Stomach (tissue), 8 donors: ENCODE measurements at regions not wholly inside any gene's neighbourhood (a gene's known extent, or its start where the extent isn't known, plus 50 kb on each side); places are given as distances from the start of the nearest gene placed in this dataset.
A peak's percentile ranks its signal among the peaks of the same experiment; 100 is the strongest.

Experiments used
- DNase-seq, 2 donors: peaks; one replicate each; pipeline versions ENCODE4 v3.0.0 to v3.0.0-alpha.2; 2013 to 2019
- H3K27ac ChIP-seq, 5 donors: fragments of 200-600 bp in 4 of 5; sonication (generic) in 4 of 5; one replicate each; pipeline ENCODE4 v1.5.1; 2013 to 2019; ENCODE audit warnings: mild to moderate bottlenecking in 1 of 5, moderate library complexity in 1 of 5
- H3K27me3 ChIP-seq, 3 donors: fragments of 200-600 bp; sonication (generic); one replicate each; pipeline ENCODE4 v1.5.1; 2017 to 2019; ENCODE audit warnings: mixed run types in 1 of 3
- H3K36me3 ChIP-seq, 4 donors: fragments of 200-600 bp; sonication (generic); 1 replicate in 3 of 4; 2 replicates in 1 of 4; pipeline ENCODE4 v1.5.1; 2016 to 2019
- H3K4me1 ChIP-seq, 4 donors: fragments of 200-600 bp; sonication (generic); one replicate each; pipeline ENCODE4 v1.5.1; 2016 to 2019
- H3K4me3 ChIP-seq, 4 donors: fragments of 200-600 bp; sonication (generic) in 3 of 4; one replicate each; pipeline ENCODE4 v1.5.1; 2016 to 2019; ENCODE audit warnings: mild to moderate bottlenecking in 1 of 4
- H3K9me3 ChIP-seq, 4 donors: fragments of 200-600 bp; sonication (generic); one replicate each; pipeline ENCODE4 v1.5.1; 2016 to 2019
- CTCF ChIP-seq, 7 experiments: fragments of 450-650 bp in 4 of 7; fragments of 200-600 bp in 3 of 7; sonication (generic) in 3 of 7; IDR thresholded peaks; one replicate each; pipeline ENCODE4 v1.5.1; 2016 to 2019; ENCODE audit warnings: antibody characterized with exemption in 7 of 7, control low read depth in 2 of 7, mild to moderate bottlenecking in 1 of 7
- EP300 ChIP-seq: sonication (generic); formaldehyde crosslinking; IDR thresholded peaks from one replicate; pipeline ENCODE4 v1.6.1; 2017; ENCODE audit warnings: antibody characterized with exemption
- POLR2A ChIP-seq, 4 donors: fragments of 450-650 bp; IDR thresholded peaks; one replicate each; pipeline ENCODE4 v1.6.1; 2016; ENCODE audit warnings: antibody characterized with exemption in 4 of 4, control low read depth in 2 of 4, mild to moderate bottlenecking in 1 of 4, moderate library complexity in 1 of 4
- POLR2AphosphoS5 ChIP-seq, 3 donors: sonication (generic); formaldehyde crosslinking; IDR thresholded peaks; one replicate each; pipeline ENCODE4 v1.6.1; 2016; ENCODE audit warnings: antibody characterized with exemption in 3 of 3
- WGBS, 5 donors: extraction: QIAGEN DNeasy Blood & Tissue Kit in 3 of 5; methylation state at CpG; one replicate each; pipeline versions ENCODE4 v1.1.5 to v1.1.7; 2013 to 2018; 5-methylcytosine and 5-hydroxymethylcytosine counted together
- intact Hi-C: fragments of 100-400 bp; cut with DNase I; formaldehyde crosslinking; loops from one replicate; pipeline ENCODE4 v1.15.1; 2023; ENCODE audit warnings: low total_unique reads
- donor health status: healthy with polysubstance abuse.
- donor health status: Bipolar disorder and iron deficiency.
- donor health status: healthy.

- H3K4me1 ChIP-seq = no peaks in the 10 kb centered on the region
- intact Hi-C loops = no loop called here
- H3K36me3 ChIP-seq = no peaks in the 10 kb centered on the region
- no peak overlapping the region for H3K27ac ChIP-seq
- no peak overlapping the region for H3K4me3 ChIP-seq
- no peak for DNase-seq
- no peaks in the 10 kb centered on the region for H3K27me3 ChIP-seq
- TF ChIP-seq POLR2AphosphoS5 (IDR thresholded peaks at IDR 0.05) = no peak
- no peak for TF ChIP-seq POLR2A (IDR thresholded peaks at IDR 0.05)
- TF ChIP-seq EP300 = no peak
- no peak for TF ChIP-seq CTCF (IDR thresholded peaks at IDR 0.05)
- H3K9me3 ChIP-seq = peaks cover 0 to 7% (median 0%) of the 10 kb centered on the region in 4 donors
- 97 to 99% (median 98%) methylated on average over 11 to 50 of the region's 50 CpGs for WGBS, 5 donors
Measured at GRCh38 chr13:58318495-58319167, 687.1 kb downstream of the PCDH17 start.

- no peak overlapping the region for H3K27ac ChIP-seq
Measured at GRCh38 chr13:58324161-58324560, 692.6 kb downstream of the PCDH17 start.

DNA sequence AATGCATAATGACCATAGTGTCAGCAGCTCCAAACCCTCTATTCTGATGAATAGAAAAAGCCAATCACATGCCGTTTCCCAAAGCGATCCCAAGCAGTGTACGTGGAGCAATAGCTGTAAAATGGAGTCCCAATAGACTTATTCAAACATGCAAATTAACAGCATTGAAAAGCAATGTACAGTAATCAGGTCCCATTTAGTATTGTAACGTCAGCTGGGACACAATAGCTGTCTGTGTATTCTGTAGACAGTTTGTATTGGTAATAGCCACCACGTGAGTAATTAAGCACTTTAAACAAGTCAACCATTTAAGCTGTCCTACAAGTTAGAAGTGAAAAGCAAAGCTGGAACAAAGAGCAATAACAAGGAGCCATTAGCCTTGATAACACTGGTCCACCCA is 698.2 kb downstream of the PCDH17 start:
- 76 to 86% (median 84%) methylated on average over 5 of the region's 5 CpGs for WGBS, 5 donors
- TF ChIP-seq POLR2A (IDR thresholded peaks at IDR 0.05) (no peak), EP300 (no peak), CTCF (IDR thresholded peaks at IDR 0.05) (no peak), POLR2AphosphoS5 (IDR thresholded peaks at IDR 0.05) (no peak)

More at GRCh38 chr13:58324161-58324560, 692.6 kb downstream of the PCDH17 start:
- no peak for DNase-seq
- Histone ChIP-seq H3K4me1 (no peaks in the 10 kb centered on the region), H3K36me3 (no peaks in the 10 kb centered on the region), H3K27me3 (no peaks in the 10 kb centered on the region), H3K4me3 (no peak overlapping the region), H3K9me3 (no peaks in the 10 kb centered on the region)
- intact Hi-C loops = no loop called here
- TF ChIP-seq EP300 = no peak
- no peak for TF ChIP-seq CTCF (IDR thresholded peaks at IDR 0.05)
- TF ChIP-seq POLR2AphosphoS5 (IDR thresholded peaks at IDR 0.05) = no peak
- TF ChIP-seq POLR2A (IDR thresholded peaks at IDR 0.05) = no peak

GRCh38 chr13:58340895-58341294 is 709.4 kb downstream of the PCDH17 start:
- no peaks in the 10 kb centered on the region for H3K36me3 ChIP-seq
- intact Hi-C loops = no loop called here
- H3K27me3 ChIP-seq = no peaks in the 10 kb centered on the region
- DNase-seq = no peak
- H3K4me1 ChIP-seq = no peaks in the 10 kb centered on the region
- peaks cover 0 to 9% (median 0%) of the 10 kb centered on the region in 4 donors for H3K9me3 ChIP-seq
- TF ChIP-seq POLR2A (IDR thresholded peaks at IDR 0.05) (no peak), CTCF (IDR thresholded peaks at IDR 0.05) (no peak), EP300 (no peak), POLR2AphosphoS5 (IDR thresholded peaks at IDR 0.05) (no peak)
- H3K27ac ChIP-seq = no peak overlapping the region
- H3K4me3 ChIP-seq = no peak overlapping the region

More for the DNA sequence above, 698.2 kb downstream of the PCDH17 start:
- Histone ChIP-seq H3K9me3 (no peaks in the 10 kb centered on the region), H3K36me3 (no peaks in the 10 kb centered on the region), H3K4me3 (no peak overlapping the region), H3K27me3 (no peaks in the 10 kb centered on the region), H3K27ac (no peak overlapping the region), H3K4me1 (no peaks in the 10 kb centered on the region)
- intact Hi-C loops = no loop called here
- peak in 1 of 2 donors; percentile 5 for DNase-seq
